Ascending aorta (tissue), 2 donors: ENCODE measurements at regions not wholly inside any gene's neighbourhood (a gene's known extent, or its start where the extent isn't known, plus 50 kb on each side); places are given as distances from the start of the nearest gene placed in this dataset.

Experiments used
- DNase-seq, 2 donors: peaks; one replicate each; pipeline ENCODE4 v3.0.0-alpha.2; 2019; ENCODE audit warnings: low spot score in 2 of 2
- H3K27ac ChIP-seq, 2 donors: fragments of 200-600 bp; sonication (generic); one replicate each; pipeline ENCODE4 v1.5.1; 2016 to 2017; ENCODE audit warnings: mild to moderate bottlenecking in 1 of 2
- H3K27me3 ChIP-seq: fragments of 200-600 bp; sonication (generic); one replicate; pipeline ENCODE4 v1.5.1; 2017
- H3K36me3 ChIP-seq, 2 donors: fragments of 200-600 bp; sonication (generic); one replicate each; pipeline ENCODE4 v1.5.1; 2016
- H3K4me1 ChIP-seq, 2 donors: fragments of 200-600 bp; sonication (generic); one replicate each; pipeline ENCODE4 v1.5.1; 2016 to 2017; ENCODE audit warnings: mild to moderate bottlenecking in 1 of 2
- H3K4me3 ChIP-seq, 2 donors: fragments of 200-600 bp; sonication (generic); one replicate each; pipeline ENCODE4 v1.5.1; 2016 to 2017; ENCODE audit warnings: mild to moderate bottlenecking in 1 of 2
- H3K9me3 ChIP-seq, 2 donors: fragments of 200-600 bp; sonication (generic); one replicate each; pipeline ENCODE4 v1.5.1; 2016
- intact Hi-C: fragments of 100-400 bp; cut with DNase I; formaldehyde crosslinking; loops from one replicate; pipeline ENCODE4 v1.15.1; 2023
- TF ChIP-seq, protein P1 (sequence below), 3 experiments: fragments of 200-600 bp in 2 of 3; fragments of 450-650 bp in 1 of 3; sonication (generic) in 2 of 3; IDR thresholded peaks; one replicate each; pipeline ENCODE4 v1.5.1; 2016 to 2019; ENCODE audit warnings: antibody characterized with exemption in 3 of 3, mild to moderate bottlenecking in 1 of 3, moderate library complexity in 1 of 3

DNA sequence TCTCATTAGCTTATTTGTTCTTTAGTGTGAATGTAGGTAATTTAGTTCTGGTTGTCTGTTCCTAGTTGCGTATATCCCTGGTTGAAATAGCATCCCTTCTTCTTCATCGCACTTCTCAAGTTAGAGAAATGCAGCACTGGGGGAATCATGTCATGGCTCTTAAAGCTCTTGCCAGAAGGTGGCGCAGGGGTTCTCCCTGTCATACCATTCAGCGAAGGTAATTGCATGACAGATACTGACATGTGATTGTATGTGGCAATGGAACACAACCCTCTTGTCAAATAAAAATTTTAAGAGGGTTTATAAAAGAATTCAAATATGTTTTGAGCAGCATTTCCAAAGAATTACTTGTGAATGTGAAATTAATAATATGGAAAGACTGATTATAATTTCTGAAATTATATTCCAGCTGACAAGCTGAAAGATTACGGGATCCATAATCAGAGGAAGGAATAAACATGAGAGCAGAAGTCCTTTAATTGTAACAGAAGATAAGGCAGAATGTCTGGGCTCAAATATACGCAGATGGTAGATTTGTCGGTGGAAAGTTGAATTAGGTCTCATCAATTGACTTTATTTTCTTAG lies 411.7 kb downstream of the DSEL start:
- Histone ChIP-seq H3K27ac (no peak overlapping the region), H3K36me3 (no peaks in the 10 kb centered on the region), H3K27me3 (no peaks in the 10 kb centered on the region), H3K4me1 (no peaks in the 10 kb centered on the region), H3K4me3 (no peak overlapping the region), H3K9me3 (no peaks in the 10 kb centered on the region)
- peak in 1 of 2 donors; percentile 66 for DNase-seq
- TF ChIP-seq, protein P1, sequence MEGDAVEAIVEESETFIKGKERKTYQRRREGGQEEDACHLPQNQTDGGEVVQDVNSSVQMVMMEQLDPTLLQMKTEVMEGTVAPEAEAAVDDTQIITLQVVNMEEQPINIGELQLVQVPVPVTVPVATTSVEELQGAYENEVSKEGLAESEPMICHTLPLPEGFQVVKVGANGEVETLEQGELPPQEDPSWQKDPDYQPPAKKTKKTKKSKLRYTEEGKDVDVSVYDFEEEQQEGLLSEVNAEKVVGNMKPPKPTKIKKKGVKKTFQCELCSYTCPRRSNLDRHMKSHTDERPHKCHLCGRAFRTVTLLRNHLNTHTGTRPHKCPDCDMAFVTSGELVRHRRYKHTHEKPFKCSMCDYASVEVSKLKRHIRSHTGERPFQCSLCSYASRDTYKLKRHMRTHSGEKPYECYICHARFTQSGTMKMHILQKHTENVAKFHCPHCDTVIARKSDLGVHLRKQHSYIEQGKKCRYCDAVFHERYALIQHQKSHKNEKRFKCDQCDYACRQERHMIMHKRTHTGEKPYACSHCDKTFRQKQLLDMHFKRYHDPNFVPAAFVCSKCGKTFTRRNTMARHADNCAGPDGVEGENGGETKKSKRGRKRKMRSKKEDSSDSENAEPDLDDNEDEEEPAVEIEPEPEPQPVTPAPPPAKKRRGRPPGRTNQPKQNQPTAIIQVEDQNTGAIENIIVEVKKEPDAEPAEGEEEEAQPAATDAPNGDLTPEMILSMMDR (IDR thresholded peaks at IDR 0.05) = peak in 2 of 3 experiments; percentile 40 to 54
- intact Hi-C loops = loop anchor here (1.0 kb wide), 1 partner anchor 96 kb away; no protein-coding TSS in a partner anchor

DNA sequence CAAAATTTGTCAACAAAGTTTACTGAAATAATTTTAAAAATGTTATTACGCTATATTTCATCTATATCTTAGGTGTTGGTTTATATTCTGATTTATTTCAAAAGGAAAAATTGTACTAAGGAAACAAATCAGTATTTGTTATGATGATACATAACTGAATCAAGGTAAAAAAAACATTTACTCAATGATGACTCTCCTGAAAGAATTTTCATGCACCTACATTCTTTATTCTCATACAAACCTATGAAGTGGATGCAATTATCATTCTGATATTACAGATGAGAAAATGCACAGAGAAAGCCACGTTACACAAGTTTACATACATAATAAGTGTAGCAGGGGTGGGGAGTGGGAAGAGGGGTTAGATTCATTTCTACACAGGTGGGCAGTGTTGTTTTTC lies 422.4 kb downstream of the DSEL start:
- Histone ChIP-seq H3K4me3 (no peak overlapping the region), H3K27me3 (no peaks in the 10 kb centered on the region), H3K9me3 (no peaks in the 10 kb centered on the region), H3K4me1 (no peaks in the 10 kb centered on the region), H3K27ac (no peak overlapping the region), H3K36me3 (no peaks in the 10 kb centered on the region)
- no peak for DNase-seq
- TF ChIP-seq, protein P1 (IDR thresholded peaks at IDR 0.05) = no peak
- intact Hi-C loops = no loop called here

DNA sequence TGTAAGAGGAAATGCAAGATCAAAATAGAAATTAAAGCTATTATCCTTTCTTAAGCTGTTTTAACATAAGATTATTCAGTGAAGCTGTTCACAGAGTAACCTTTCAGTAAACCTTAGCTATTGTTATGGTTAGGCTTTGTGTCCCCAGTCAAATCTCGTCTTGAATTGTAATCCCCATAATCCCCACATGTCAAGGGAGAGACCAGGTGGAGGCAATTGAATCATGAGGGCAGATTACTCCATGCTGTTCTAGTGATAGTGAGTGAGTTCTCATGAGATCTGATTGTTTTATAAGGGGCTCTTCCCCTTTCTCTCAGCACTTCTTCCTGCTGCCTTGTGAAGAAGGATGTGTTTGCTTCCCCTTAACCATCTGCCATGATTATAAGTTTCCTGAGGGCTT lies 424.4 kb downstream of the DSEL start:
- intact Hi-C loops = no loop called here
- DNase-seq = no peak
- H3K4me3 ChIP-seq = no peak overlapping the region
- no peaks in the 10 kb centered on the region for H3K4me1 ChIP-seq
- H3K9me3 ChIP-seq = no peaks in the 10 kb centered on the region
- no peaks in the 10 kb centered on the region for H3K36me3 ChIP-seq
- TF ChIP-seq, protein P1 (IDR thresholded peaks at IDR 0.05) = no peak
- H3K27me3 ChIP-seq = no peaks in the 10 kb centered on the region
- no peak overlapping the region for H3K27ac ChIP-seq

DNA sequence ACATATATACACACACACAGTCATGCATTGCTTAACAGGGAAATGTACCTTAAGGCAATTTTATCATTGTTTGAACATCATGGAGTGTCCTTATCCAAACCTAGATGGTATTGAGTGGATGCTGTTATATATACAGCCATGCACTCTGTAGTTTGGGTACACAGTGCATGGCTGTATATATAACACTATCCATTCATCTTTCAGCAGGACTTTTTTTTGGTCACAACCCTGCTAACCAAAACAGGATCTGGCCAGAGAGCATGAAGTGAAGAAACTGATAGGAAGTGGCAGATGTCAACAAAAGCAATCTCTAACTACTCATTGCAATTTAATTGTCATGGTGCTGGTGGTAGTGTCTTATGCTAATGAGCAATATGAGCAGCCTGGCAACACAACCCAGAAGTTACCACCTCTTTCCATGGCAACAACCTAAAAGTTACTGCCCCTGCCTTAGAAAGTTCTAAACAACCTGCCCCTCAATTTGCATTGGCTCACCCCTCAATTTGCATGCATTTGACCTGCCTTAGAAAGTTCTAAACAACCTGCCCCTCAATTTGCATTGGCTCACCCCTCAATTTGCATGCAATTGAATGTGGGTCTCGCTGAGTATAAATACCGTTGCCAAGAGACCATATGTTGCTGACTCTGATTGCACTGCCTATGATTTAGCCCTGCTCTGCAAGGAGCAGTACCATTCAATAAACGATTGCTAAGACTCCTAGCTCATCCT lies 434.9 kb downstream of the DSEL start:
- no peak overlapping the region for H3K4me3 ChIP-seq
- intact Hi-C loops = no loop called here
- no peak for DNase-seq
- H3K4me1 ChIP-seq = no peaks in the 10 kb centered on the region
- no peaks in the 10 kb centered on the region for H3K9me3 ChIP-seq
- H3K27me3 ChIP-seq = no peaks in the 10 kb centered on the region
- TF ChIP-seq, protein P1 (IDR thresholded peaks at IDR 0.05) = no peak
- H3K27ac ChIP-seq = no peak overlapping the region
- H3K36me3 ChIP-seq = no peaks in the 10 kb centered on the region

DNA sequence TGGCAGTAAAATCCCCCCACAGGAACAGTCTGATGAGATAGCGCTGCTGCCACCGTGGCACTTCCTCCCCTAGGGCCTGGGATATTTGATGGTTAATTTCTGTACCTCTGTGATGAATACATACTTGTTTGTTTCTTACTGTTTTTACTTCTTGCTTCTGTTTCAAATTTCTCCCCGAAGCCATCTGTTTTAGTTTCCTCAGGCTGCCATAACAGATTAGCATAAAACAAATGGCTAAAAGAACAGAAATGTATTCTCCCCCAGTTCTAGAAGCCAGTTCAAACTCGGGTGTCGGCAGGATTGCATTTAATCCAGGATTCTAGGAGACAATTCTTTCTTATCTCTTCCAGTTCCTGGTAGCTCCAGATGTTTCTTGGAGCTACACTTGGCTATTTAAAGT lies 435.9 kb downstream of the DSEL start:
- Histone ChIP-seq H3K36me3 (no peaks in the 10 kb centered on the region), H3K9me3 (no peaks in the 10 kb centered on the region), H3K27ac (no peak overlapping the region), H3K4me3 (no peak overlapping the region), H3K4me1 (no peaks in the 10 kb centered on the region), H3K27me3 (no peaks in the 10 kb centered on the region)
- no peak for DNase-seq
- TF ChIP-seq, protein P1 (IDR thresholded peaks at IDR 0.05) = no peak
- intact Hi-C loops = no loop called here
